ENCODE measurements at regions not wholly inside any gene's neighbourhood (a gene's known extent, or its start where the extent isn't known, plus 50 kb on each side); places are given as distances from the start of the nearest gene placed in this dataset.

DNA sequence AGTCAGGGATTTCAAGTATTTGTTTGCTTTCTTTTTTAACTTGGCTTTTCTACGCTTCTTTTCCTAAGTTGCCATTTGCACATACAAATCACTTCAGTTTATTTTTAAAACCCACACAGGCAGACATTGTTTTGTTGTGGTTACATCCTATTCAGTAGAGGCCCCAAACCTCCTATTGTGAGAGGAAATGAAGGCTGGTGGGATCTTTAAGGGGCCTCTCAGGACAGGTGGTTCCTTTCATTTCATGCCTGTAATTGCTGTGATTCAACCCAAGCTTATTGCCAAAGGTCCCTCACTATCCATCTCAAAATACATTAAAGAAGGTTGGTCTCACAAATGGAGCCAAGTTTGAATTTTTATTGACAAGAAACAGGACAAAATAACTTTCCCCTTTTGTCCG is 257.1 kb downstream of the ADAMTS20 start:
- DNase-seq (ENCODE audit: low read depth, low spot score): no peak
- in situ Hi-C loops (cut with HindIII; ENCODE audit: low pct_unique_long_range_greater_than_20kb, low sequenced_read_pairs): no loop called here

DNA sequence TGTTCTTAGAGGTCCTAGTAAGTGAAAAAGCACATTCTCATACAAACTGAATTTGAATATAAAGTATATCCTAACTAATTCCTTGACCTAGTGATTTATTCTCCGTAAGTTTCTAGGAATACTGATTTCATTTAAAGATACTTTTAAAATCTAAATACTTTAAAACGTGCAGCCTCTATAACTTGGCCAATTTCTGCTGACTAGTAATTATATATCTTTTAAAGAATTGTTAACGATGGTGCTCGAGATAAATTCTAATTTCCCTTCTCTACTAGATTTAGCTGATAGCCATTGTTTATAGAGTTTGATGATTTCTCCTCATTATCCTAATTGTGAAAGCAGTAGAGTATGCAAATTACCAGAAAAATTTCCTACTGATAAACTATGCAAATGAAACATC is 257.9 kb downstream of the ADAMTS20 start:
- no peak for DNase-seq (ENCODE audit: low read depth, low spot score)
- in situ Hi-C loops (cut with HindIII; ENCODE audit: low pct_unique_long_range_greater_than_20kb, low sequenced_read_pairs): no loop called here

DNA sequence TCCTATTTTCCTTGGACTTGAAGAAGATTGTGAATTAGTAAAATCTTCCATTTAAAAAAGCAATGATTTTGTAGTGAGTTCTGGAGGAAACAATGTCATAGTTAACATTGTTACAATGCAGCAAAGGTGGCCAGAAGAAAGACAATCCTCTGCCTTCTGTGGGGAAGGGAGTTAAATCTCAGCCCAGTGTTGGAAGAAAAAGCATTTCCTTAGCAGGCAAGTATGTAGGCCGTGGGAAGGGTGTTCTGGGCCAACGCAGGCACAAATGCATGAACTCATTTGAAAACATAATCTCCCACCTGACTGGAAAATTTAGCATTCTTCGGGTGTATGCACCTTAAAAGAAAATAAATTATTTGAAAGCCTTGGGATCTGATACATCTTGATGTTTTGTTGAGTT is 258.6 kb downstream of the ADAMTS20 start:
- DNase-seq (ENCODE audit: low read depth, low spot score): no peak
- in situ Hi-C loops (cut with HindIII; ENCODE audit: low pct_unique_long_range_greater_than_20kb, low sequenced_read_pairs): no loop called here

DNA sequence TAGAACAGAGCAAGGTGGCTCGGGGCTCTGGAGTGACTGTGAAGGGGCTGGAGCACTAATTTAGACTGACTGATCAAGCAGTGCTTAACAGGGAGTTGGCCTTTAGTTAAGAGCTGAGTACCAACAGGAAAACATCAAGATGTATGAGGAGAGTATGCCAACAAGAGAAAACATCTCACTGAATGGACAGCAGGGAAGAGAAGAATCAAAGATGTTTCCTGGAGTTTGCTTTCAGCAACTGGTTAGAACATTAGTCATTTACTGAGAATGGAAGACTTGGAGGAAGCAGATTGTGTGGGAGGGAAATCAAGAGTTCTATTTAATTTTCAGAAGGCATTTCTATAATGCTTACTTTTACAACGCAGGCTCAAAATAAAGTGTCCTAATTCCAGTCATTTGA is 259.3 kb downstream of the ADAMTS20 start:
- in situ Hi-C loops (cut with HindIII; ENCODE audit: low pct_unique_long_range_greater_than_20kb, low sequenced_read_pairs): no loop called here
- DNase-seq (ENCODE audit: low read depth, low spot score): no peak

DNA sequence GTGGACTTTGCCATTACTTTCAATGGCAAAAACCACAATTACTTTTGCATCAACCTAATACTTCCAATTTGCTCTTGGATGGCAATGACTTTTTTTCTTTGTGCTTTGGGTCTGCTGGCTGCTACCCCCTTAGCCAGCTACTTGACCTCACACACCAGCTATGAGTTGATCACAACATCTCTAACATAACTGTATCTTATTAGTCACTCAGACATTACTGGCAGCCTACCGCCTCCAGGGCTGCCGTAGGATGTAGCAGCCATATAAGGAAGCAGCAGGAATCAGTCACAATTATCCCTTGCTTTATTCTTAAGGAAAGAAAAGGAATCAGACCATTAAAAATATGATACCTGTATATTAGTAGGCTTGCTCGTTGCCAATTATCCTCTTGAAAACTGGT is 260.5 kb downstream of the ADAMTS20 start:
- no peak for DNase-seq (ENCODE audit: low read depth, low spot score)
- in situ Hi-C loops (cut with HindIII; ENCODE audit: low pct_unique_long_range_greater_than_20kb, low sequenced_read_pairs): no loop called here

DNA sequence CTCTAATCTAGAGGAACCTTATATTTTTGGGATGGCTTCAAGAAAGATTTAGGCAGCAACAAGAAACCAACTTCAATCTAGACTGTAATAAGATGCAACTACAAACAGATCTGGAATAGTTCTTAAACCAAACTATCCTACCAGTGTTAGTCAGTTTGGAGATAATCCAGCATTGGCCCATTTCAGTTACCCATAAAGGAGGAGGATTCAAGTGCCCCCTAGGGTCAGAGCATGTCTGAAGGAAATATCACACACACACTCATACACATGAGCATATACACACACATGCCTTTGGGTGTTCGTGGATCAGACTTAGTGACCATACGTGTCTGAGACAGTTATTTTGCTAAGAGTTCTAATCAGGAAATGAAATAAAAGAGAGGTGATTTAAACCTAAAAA is 261.2 kb downstream of the ADAMTS20 start:
- DNase-seq (ENCODE audit: low read depth, low spot score): no peak
- in situ Hi-C loops (cut with HindIII; ENCODE audit: low pct_unique_long_range_greater_than_20kb, low sequenced_read_pairs): no loop called here

DNA sequence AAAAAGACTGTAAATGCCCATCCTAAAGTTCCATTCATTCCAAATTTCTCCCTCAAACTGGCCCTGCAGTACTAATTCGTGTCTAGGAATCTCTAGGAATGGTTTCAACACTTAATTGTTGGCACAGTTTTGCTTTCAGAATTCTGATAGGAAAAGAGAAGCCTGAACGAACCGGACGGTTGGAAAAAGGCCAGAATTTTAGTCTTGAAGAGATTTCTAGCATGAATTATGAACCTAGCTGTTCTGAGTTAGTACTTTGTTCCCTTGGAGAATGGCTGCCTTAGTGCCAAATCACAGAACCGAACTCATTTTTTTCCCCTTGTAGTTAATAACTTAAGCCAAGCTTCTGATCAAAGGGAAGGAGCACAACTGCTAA is 262.6 kb downstream of the ADAMTS20 start:
- in situ Hi-C loops (cut with HindIII; ENCODE audit: low pct_unique_long_range_greater_than_20kb, low sequenced_read_pairs): no loop called here
- DNase-seq (ENCODE audit: low read depth, low spot score): no peak

DNA sequence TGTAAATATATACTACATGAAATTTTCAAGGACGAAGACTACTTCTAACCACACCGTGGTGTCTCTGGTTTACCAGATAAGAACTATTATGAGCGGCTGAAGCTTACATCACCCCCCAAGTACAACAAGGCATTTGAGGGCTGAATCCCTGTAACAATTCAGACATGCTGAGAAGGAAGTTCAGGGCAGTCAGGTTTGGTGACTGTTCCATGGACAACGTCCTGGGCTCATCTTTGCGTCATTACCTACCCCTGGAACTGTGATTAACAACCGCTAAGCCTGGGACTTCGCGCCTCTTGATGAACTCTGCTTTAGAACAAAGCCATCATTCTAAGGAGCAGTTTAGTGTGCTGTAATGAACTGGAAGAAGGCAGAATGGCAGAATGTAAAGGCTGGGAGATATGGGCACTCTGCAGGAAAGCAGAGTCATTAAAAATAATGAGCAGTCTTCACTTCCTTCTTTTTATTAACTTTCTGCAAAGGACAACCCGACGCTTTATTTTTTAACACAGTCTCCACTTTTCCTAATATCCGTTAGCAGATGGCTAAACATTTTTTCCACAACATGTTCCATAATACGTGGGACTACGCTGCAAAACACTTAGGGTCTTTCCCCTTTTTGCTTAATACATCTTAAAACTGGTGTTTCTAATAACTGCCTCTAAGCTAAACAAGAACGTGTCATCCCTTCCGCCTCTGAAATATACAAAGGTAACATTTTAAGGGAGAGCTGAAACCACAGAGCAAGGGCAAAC is 263.2 kb downstream of the ADAMTS20 start:
- in situ Hi-C loops (cut with HindIII; ENCODE audit: low pct_unique_long_range_greater_than_20kb, low sequenced_read_pairs): no loop called here
- DNase-seq (ENCODE audit: low read depth, low spot score): no peak

DNA sequence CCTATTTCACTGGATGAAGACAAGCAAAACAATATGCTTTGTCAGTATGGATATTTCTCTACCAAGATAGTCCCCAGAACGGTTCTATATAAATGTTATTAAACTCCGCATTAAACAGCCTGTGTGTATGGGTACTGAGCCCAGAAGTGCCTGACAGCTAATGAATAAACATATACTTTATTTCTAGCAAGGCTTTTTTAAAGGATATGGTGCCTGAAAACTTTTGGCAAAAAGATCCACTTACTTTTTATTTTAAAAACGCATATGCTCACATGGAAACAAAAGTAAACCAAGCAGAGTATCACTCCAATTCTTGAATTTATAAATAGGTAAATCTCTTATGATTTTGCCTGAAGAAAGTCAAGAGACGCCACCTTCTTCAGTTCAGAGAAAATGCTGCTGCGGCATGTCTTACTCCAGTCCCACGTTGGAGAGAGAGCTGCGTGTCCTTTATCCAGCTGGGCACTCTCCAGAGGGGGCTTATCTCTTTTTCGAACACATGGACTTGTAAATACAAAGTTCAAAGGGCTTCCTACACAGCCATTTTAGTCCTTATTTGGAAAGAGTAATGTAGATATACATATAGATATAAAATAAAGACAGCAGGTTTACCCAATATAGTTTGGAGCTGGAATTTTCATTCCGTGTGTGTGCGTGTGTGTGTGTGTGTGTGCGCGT is 264.2 kb downstream of the ADAMTS20 start:
- in situ Hi-C loops (cut with HindIII; ENCODE audit: low pct_unique_long_range_greater_than_20kb, low sequenced_read_pairs): no loop called here

DNA sequence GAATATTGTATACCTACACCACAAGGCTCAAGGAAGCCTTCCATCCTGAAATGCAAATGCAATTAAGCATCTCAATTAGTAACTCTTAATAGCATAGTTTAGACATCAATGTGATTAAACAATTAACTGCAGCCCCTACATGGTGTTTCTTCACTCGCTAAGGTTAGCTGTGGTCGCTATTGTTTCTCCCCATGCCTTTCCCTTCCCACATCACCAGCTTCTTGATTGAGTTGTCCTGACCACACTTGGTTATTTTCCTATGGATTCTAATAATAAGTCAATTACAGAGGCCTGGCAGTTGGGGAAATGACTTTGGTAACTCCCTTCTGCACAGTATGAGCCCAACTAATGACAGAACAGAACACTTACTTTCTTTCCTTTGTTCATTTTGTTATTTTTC is 265.0 kb downstream of the ADAMTS20 start:
- in situ Hi-C loops (cut with HindIII; ENCODE audit: low pct_unique_long_range_greater_than_20kb, low sequenced_read_pairs): no loop called here

More for the DNA sequence above, 264.2 kb downstream of the ADAMTS20 start:
- no peak for DNase-seq (ENCODE audit: low read depth, low spot score)

DNA sequence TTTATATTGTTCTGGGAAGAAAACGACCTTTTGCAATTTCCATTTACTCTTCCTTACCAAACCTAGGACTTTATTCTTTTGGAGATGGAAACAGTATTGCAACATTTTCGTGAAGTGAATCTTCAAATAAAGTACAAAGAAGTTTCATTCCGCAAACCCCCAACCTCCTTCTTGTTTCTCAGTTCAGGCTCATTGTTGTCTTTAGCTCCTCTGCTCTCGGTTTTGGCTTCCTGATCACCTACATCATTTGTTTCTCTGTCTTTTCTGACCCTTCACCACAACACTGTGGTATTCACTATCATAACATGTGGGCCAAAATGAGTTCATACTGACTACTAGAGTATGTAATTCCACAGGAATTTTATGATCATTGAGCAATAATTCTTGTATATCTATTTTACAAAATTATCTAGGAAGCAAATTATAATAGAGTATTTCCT is 266.8 kb downstream of the ADAMTS20 start:
- DNase-seq (ENCODE audit: low read depth, low spot score): no peak
- in situ Hi-C loops (cut with HindIII; ENCODE audit: low pct_unique_long_range_greater_than_20kb, low sequenced_read_pairs): no loop called here

More for the DNA sequence above, 265.0 kb downstream of the ADAMTS20 start:
- no peak for DNase-seq (ENCODE audit: low read depth, low spot score)

DNA sequence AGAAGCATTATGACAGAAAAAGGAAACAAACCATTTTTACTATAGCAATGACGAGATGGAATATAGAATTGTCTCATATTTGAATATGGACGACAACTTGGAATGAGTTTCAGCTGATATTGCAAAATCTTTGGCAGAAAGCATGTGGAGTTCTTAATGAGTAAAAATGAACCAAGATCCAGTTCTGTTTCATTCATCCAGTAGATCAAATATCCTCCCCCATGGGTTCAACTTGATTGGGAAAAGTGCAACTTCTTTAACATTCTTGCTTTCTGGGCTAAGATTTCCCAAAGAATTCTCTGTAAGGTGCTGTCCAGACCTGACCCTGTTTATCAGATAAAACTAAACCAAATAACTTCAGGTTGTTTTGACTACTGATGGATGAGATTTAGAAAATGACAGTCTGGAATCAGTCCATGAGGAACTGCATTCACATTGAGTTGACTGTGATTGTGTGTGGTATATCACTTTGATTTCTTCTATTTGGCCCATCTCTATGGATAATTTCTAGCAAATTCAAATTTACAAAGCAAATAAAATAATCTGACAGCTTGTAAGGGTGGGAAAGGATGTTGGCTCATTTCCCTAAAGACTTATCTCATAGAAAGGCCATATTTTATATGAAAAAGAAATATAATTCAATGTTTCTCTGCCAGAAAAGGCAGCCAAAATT is 267.4 kb downstream of the ADAMTS20 start:
- in situ Hi-C loops (cut with HindIII; ENCODE audit: low pct_unique_long_range_greater_than_20kb, low sequenced_read_pairs): no loop called here
- DNase-seq (ENCODE audit: low read depth, low spot score): no peak

DNA sequence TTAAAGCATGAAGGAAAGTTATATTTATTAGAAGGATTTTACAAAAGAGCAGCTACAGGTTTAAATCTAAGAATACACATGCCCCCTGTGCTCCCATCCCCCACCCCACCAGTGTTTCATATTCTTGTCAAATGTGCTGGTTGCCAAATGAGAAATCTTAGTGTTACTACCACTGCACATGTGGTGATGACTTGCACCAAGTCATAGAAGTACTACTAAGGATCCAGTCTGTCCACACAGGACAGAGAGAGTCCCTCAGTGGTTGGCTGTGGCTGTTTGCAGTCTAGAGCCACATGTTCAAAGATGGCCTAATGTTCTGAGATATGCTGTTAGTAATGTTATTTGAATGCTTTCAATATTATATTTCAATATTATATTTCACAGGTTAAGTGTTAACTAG is 268.8 kb downstream of the ADAMTS20 start:
- in situ Hi-C loops (cut with HindIII; ENCODE audit: low pct_unique_long_range_greater_than_20kb, low sequenced_read_pairs): no loop called here

DNA sequence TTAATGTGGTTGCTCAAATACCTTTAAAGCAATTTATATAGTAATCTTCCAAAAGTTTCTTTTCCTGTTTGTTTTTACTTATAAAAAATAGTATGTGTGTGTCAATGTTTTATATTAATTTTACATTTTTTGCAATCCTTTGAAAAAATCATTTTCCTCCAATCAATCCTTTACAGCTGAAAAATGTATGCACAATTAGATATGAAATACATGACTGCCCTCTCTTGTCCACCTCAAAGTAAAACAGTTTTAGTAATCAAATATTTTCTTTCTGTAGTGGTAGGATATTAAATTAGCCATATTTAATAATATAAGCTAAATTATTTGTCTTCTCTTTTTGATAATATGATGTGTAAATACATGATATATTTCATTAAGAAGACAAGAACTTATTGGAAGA is 269.9 kb downstream of the ADAMTS20 start:
- in situ Hi-C loops (cut with HindIII; ENCODE audit: low pct_unique_long_range_greater_than_20kb, low sequenced_read_pairs): no loop called here

More for the DNA sequence above, 268.8 kb downstream of the ADAMTS20 start:
- DNase-seq (ENCODE audit: low read depth, low spot score): no peak

DNA sequence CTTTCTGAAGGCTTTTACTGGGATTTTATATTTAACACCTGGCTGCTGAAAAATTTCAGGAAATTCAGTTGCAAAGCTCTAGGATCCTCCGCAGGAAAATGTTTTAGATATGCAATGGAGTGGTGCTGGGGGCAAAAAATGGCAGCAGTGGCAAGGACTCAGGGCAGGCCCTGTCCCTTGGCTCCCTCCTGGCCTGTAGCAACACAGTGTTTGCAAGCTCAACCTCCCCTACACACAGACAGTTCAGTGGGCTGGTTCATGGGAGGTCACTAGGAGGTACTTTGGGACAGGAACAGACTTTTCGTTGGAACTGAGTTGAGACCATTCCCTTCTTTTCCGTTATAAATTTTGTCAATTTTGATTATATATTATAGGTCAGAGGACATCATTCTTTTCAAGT is 270.4 kb downstream of the ADAMTS20 start:
- in situ Hi-C loops (cut with HindIII; ENCODE audit: low pct_unique_long_range_greater_than_20kb, low sequenced_read_pairs): no loop called here
- DNase-seq (ENCODE audit: low read depth, low spot score): no peak

More for the DNA sequence above, 269.9 kb downstream of the ADAMTS20 start:
- DNase-seq (ENCODE audit: low read depth, low spot score): peak; percentile 47

DNA sequence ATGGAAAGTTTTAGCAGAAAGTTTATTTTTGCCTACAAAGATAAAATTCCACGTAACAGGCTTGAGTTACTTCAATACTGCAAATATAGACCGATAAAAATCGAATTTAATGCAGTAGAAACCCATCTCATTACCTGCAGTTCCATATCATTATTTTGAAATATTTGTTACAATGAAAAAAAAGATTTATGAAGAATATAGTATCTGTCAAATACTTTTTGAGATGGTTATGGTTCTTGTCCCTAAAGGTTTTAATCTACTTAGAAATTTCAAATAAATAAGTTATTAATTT is 273.5 kb downstream of the ADAMTS20 start:
- in situ Hi-C loops (cut with HindIII; ENCODE audit: low pct_unique_long_range_greater_than_20kb, low sequenced_read_pairs): no loop called here
- no peak for DNase-seq (ENCODE audit: low read depth, low spot score)

DNA sequence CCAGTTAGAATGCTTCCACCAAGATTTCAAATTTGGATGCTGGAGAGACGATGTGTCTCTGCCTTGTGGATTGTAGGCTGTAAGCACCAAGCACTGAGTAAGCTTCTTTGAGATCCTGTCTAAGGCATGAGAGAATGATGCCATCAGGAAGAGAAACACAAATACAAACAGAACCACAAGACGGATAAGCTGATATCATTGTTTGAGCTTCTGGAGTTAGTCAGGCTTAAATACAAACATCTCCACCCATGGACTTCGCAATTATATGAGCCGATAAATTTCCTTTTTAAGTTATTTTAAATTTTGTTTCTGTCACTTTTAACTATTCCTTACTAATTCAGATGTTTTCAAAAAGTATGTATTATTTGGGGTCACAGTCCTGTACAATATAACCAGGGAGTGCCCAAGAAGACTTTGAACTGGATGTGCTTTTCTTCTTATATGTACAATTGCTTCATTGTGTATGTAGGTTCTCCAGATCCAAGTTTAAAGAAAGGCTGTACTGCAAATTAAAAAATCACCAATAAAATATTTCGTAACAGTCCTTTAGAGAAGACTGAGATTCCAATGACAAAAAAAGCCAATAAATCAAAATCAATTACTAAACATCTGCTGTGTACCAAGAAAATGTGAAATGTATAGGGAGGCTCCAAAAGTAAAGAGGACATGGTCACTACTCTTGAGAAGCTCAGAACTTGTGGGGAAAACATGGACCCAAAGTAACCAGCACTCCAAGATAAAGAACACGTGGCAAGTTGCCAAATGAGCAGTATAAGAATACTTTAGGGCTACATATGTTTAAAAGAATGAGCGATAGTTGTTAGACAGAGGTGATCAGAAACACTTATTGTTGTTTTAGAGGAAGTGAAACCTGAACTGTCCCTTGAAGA is 274.1 kb downstream of the ADAMTS20 start:
- no peak for DNase-seq (ENCODE audit: low read depth, low spot score)
- in situ Hi-C loops (cut with HindIII; ENCODE audit: low pct_unique_long_range_greater_than_20kb, low sequenced_read_pairs): no loop called here

DNA sequence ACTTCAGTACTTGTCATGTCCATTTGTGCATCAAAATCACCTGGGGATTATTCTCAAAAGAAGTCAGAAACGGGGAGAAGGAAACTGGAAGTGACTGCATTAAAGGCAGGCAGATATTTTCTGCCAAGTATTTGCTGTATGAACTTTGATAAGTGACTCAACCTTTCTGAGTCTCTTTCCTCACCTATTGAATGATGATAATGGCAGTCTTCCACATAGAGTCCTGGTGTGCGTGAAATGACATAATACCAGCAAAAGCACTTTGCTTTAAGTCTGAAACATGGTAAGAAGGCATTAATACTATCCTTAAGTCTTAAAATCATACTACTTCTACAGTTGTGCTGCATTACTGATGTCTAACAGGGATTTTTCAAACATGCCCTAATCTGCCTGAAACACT is 278.5 kb downstream of the ADAMTS20 start:
- no peak for DNase-seq (ENCODE audit: low read depth, low spot score)
- in situ Hi-C loops (cut with HindIII; ENCODE audit: low pct_unique_long_range_greater_than_20kb, low sequenced_read_pairs): no loop called here
